ENCODE measurements at regions not wholly inside any gene's neighbourhood (a gene's known extent, or its start where the extent isn't known, plus 50 kb on each side); places are given as distances from the start of the nearest gene placed in this dataset.

DNA sequence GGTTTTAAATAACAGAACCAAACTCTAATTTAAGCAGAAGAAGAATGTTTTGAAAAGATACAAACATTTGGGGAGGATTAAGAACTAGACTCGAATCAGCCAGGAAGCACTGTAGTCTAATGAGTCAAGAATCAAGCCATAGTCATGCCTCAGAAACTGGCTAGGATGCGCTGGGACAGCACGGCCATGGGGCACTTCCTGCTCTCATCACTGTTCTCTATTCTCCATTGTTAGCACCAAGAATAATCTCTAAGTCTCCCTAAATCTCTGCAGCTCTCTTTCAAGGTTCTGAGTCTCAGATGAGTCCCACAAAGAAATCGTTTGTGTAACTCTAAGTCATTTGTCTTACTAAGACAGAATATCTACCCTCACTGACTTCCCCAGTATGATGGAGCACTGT, 399.0 kb upstream of the KCNMB2 start:
- ATAC-seq (ENCODE audit: poor library complexity): no peak
- intact Hi-C loops (cut with DNase I, micrococcal nuclease): no loop called here
- Mint-ChIP-seq H3K4me1 (ENCODE audit: low read depth) (no peaks in the 10 kb centered on the region), H3K27me3 (no peaks in the 10 kb centered on the region), H3K4me3 (no peak overlapping the region), H3K9me3 (no peaks in the 10 kb centered on the region), H3K36me3 (ENCODE audit: low read depth) (no peaks in the 10 kb centered on the region), H3K27ac (no peak overlapping the region)
- Histone ChIP-seq H3K27ac (ENCODE audit: low read depth in 1 of 2, low read length in 2 of 2) (no peak overlapping the region), H3K9me3 (ENCODE audit: control insufficient read depth in 1 of 2, insufficient read depth in 1 of 2, low read length in 2 of 2) (no peaks in the 10 kb centered on the region), H3K4me1 (ENCODE audit: insufficient read depth, low read length) (no peaks in the 10 kb centered on the region), H3K36me3 (ENCODE audit: insufficient read depth, low read length) (no peaks in the 10 kb centered on the region), H3K27me3 (ENCODE audit: control insufficient read depth in 1 of 2, insufficient read depth in 2 of 2, low read length in 2 of 2) (no peaks in the 10 kb centered on the region), H3K4me3 (ENCODE audit: low read length) (no peak overlapping the region)
- TF ChIP-seq, protein P1, sequence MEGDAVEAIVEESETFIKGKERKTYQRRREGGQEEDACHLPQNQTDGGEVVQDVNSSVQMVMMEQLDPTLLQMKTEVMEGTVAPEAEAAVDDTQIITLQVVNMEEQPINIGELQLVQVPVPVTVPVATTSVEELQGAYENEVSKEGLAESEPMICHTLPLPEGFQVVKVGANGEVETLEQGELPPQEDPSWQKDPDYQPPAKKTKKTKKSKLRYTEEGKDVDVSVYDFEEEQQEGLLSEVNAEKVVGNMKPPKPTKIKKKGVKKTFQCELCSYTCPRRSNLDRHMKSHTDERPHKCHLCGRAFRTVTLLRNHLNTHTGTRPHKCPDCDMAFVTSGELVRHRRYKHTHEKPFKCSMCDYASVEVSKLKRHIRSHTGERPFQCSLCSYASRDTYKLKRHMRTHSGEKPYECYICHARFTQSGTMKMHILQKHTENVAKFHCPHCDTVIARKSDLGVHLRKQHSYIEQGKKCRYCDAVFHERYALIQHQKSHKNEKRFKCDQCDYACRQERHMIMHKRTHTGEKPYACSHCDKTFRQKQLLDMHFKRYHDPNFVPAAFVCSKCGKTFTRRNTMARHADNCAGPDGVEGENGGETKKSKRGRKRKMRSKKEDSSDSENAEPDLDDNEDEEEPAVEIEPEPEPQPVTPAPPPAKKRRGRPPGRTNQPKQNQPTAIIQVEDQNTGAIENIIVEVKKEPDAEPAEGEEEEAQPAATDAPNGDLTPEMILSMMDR (IDR thresholded peaks at IDR 0.05): no peak
- DNase-seq: no peak
- ChIA-PET CTCF (no interaction called here), POLR2A (no interaction called here)

DNA sequence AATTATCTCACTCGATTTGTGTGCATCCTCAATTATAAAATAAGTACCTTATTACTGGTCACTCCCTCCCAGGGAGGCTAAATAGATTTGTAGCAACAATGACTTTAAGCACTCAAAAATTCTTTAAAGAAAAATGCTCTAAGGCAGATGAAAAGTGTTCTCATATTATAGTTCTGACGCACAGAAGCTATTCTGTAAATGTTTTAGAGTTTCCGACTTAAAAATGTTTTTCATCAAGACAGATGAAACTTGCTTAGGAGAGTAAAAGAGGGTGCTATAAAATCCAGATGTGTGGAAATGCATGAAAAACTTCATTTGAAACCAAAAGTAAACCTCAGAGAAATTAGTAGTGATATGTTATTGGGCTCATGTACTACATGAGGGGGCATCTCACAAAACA, 398.4 kb upstream of the KCNMB2 start:
- ATAC-seq (ENCODE audit: poor library complexity) (no peak), DNase-seq (no peak)
- ChIA-PET POLR2A (no interaction called here), CTCF (no interaction called here)
- Histone ChIP-seq H3K4me1 (ENCODE audit: insufficient read depth, low read length) (no peaks in the 10 kb centered on the region), H3K36me3 (ENCODE audit: insufficient read depth, low read length) (no peaks in the 10 kb centered on the region), H3K27ac (ENCODE audit: low read depth in 1 of 2, low read length in 2 of 2) (no peak overlapping the region), H3K4me3 (ENCODE audit: low read length) (no peak overlapping the region), H3K27me3 (ENCODE audit: control insufficient read depth in 1 of 2, insufficient read depth in 2 of 2, low read length in 2 of 2) (no peaks in the 10 kb centered on the region), H3K9me3 (ENCODE audit: control insufficient read depth in 1 of 2, insufficient read depth in 1 of 2, low read length in 2 of 2) (no peaks in the 10 kb centered on the region)
- Mint-ChIP-seq H3K4me3 (no peak overlapping the region), H3K36me3 (ENCODE audit: low read depth) (no peaks in the 10 kb centered on the region), H3K4me1 (ENCODE audit: low read depth) (no peaks in the 10 kb centered on the region), H3K27me3 (no peaks in the 10 kb centered on the region), H3K9me3 (no peaks in the 10 kb centered on the region), H3K27ac (no peak overlapping the region)
- intact Hi-C loops (cut with DNase I, micrococcal nuclease): no loop called here
- TF ChIP-seq, protein P1 (IDR thresholded peaks at IDR 0.05): no peak

DNA sequence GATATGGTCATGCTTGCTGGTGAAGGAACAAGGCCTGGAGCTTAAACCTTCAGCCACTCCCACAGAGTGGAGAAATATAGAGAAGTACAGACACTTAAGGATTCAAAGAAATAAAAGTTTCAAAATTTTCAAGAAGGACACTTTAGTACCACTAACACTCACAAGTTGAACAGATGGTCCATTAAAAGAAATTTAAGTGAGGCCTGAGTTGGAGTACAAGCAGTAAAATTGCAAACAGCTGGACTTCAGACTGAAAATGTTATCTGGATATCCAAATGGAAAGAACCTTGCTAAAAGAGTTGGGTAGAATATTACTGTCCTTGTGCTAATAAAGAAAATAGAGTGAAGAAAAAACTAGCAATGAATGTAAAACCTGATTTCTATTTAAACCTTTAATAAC, 397.1 kb upstream of the KCNMB2 start:
- H3K36me3 Mint-ChIP-seq (ENCODE audit: low read depth): no peaks in the 10 kb centered on the region
- Histone ChIP-seq H3K27me3 (ENCODE audit: control insufficient read depth in 1 of 2, insufficient read depth in 2 of 2, low read length in 2 of 2) (no peaks in the 10 kb centered on the region), H3K9me3 (ENCODE audit: control insufficient read depth in 1 of 2, insufficient read depth in 1 of 2, low read length in 2 of 2) (no peaks in the 10 kb centered on the region), H3K4me1 (ENCODE audit: insufficient read depth, low read length) (no peaks in the 10 kb centered on the region), H3K27ac (ENCODE audit: low read depth in 1 of 2, low read length in 2 of 2) (no peak overlapping the region), H3K36me3 (ENCODE audit: insufficient read depth, low read length) (no peaks in the 10 kb centered on the region), H3K4me3 (ENCODE audit: low read length) (no peak overlapping the region)
- H3K4me3 Mint-ChIP-seq: no peak overlapping the region
- no peaks in the 10 kb centered on the region for H3K27me3 Mint-ChIP-seq
- CTCF ChIA-PET: interaction anchor here (1.6 kb wide), 1 partner anchor 10 kb away, joined by 6 read pairs; no protein-coding TSS in a partner anchor
- no peak for ATAC-seq (ENCODE audit: poor library complexity)
- H3K27ac Mint-ChIP-seq: no peak overlapping the region
- TF ChIP-seq, protein P1 (IDR thresholded peaks at IDR 0.05): no peak
- POLR2A ChIA-PET: no interaction called here
- DNase-seq: no peak
- H3K9me3 Mint-ChIP-seq: no peaks in the 10 kb centered on the region
- H3K4me1 Mint-ChIP-seq (ENCODE audit: low read depth): no peaks in the 10 kb centered on the region
- intact Hi-C loops (cut with DNase I, micrococcal nuclease): no loop called here
